Breast epithelium (tissue), 4 donors: ENCODE measurements at regions not wholly inside any gene's neighbourhood (a gene's known extent, or its start where the extent isn't known, plus 50 kb on each side); places are given as distances from the start of the nearest gene placed in this dataset.
"Not testable (repeated sequence)": the region's sequence is repeated elsewhere in the genome, so short reads cannot be mapped to it uniquely, and the experiment has no call there.

Experiments
- DNase-seq, 2 donors: peaks; one replicate each; pipeline ENCODE4 v3.0.0-alpha.2; 2019; ENCODE audit warnings: low spot score in 2 of 2
- H3K27ac ChIP-seq, 2 donors: fragments of 200-600 bp; sonication (generic) in 1 of 2; one replicate each; pipeline ENCODE4 v1.5.1; 2016 to 2019; ENCODE audit warnings: mild to moderate bottlenecking in 1 of 2
- H3K27me3 ChIP-seq, 2 donors: fragments of 200-600 bp; sonication (generic) in 1 of 2; one replicate each; pipeline versions ENCODE4 v1.5.1 to v1.6.0; 2017 to 2019; ENCODE audit warnings: control low read depth in 1 of 2, mild to moderate bottlenecking in 1 of 2
- H3K36me3 ChIP-seq: fragments of 200-600 bp; one replicate; pipeline ENCODE4 v1.5.1; 2019
- H3K4me1 ChIP-seq, 2 donors: fragments of 200-600 bp; sonication (generic); one replicate each; pipeline ENCODE4 v1.5.1; 2016 to 2019; ENCODE audit warnings: control low read depth in 1 of 2
- H3K4me3 ChIP-seq, 3 donors: fragments of 200-600 bp; sonication (generic); 1 replicate in 2 of 3; 2 replicates in 1 of 3; pipeline ENCODE4 v1.5.1; 2016 to 2019; ENCODE audit warnings: mild to moderate bottlenecking in 3 of 3, moderate library complexity in 2 of 3
- H3K9me3 ChIP-seq, 2 donors: fragments of 200-600 bp; sonication (generic) in 1 of 2; one replicate each; pipeline ENCODE4 v1.5.1; 2016 to 2019; ENCODE audit warnings: control low read depth in 1 of 2
- CTCF ChIP-seq, 3 donors: fragments of 450-650 bp; IDR thresholded peaks; one replicate each; pipeline ENCODE4 v1.5.1; 2016 to 2017; ENCODE audit warnings: antibody characterized with exemption in 3 of 3, mild to moderate bottlenecking in 3 of 3, moderate library complexity in 3 of 3
- POLR2A ChIP-seq: fragments of 450-650 bp; IDR thresholded peaks from one replicate; pipeline ENCODE4 v1.6.1; 2016; ENCODE audit warnings: antibody characterized with exemption, mild to moderate bottlenecking, moderate library complexity
- POLR2AphosphoS5 ChIP-seq, 3 donors: sonication (generic); formaldehyde crosslinking; IDR thresholded peaks; one replicate each; pipeline ENCODE4 v1.6.1; 2017; ENCODE audit warnings: antibody characterized with exemption in 3 of 3
- intact Hi-C: fragments of 100-400 bp; cut with DNase I; formaldehyde crosslinking; loops from one replicate; pipeline ENCODE4 v1.15.1; 2023; ENCODE audit warnings: low total_unique reads

GRCh38 chr21:32930673-32931072, 95.1 kb upstream of the OLIG2 start:
- intact Hi-C loops: no loop called here
- H3K27me3 ChIP-seq: no peaks in the 10 kb centered on the region
- TF ChIP-seq POLR2AphosphoS5 (IDR thresholded peaks at IDR 0.05): no peak
- TF ChIP-seq POLR2A: no peak
- TF ChIP-seq CTCF (IDR thresholded peaks at IDR 0.05): no peak
- DNase-seq: no peak
- H3K4me1 ChIP-seq: no peaks in the 10 kb centered on the region
- no peak overlapping the region for H3K4me3 ChIP-seq
- H3K36me3 ChIP-seq: no peaks in the 10 kb centered on the region
- no peak overlapping the region for H3K27ac ChIP-seq
- H3K9me3 ChIP-seq: no peaks in the 10 kb centered on the region

DNA sequence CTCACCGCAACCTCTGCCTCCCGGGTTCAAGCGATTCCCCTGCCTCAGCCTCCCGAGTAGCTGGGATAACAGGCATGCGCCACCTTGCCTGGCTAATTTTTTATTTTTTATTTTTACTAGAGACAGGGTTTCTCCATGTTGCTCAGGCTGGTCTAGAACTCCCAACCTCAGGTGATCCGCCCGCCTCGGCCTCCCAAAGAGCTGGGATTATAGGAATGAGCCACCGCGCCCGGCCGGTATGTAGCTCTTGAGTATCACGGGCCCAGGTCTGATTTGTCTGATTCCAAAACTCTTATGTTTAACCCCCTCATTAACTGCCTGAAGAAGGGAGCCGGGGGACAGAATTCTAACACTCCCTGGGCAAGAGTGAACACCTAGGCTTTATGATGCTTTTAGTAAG, 91.7 kb upstream of the OLIG2 start:
- H3K4me3 ChIP-seq, H3K36me3 ChIP-seq, intact Hi-C loops, H3K9me3 ChIP-seq, H3K27me3 ChIP-seq, DNase-seq, H3K27ac ChIP-seq, H3K4me1 ChIP-seq: not testable (repeated sequence)

GRCh38 chr21:32934829-32935228, 90.9 kb upstream of the OLIG2 start:
- Histone ChIP-seq H3K4me3 (no peak overlapping the region), H3K27ac (no peak overlapping the region), H3K9me3 (no peaks in the 10 kb centered on the region), H3K36me3 (no peaks in the 10 kb centered on the region), H3K27me3 (no peaks in the 10 kb centered on the region), H3K4me1 (no peaks in the 10 kb centered on the region)
- TF ChIP-seq CTCF (IDR thresholded peaks at IDR 0.05) (no peak), POLR2A (no peak), POLR2AphosphoS5 (IDR thresholded peaks at IDR 0.05) (no peak)
- no peak for DNase-seq
- intact Hi-C loops: no loop called here

DNA sequence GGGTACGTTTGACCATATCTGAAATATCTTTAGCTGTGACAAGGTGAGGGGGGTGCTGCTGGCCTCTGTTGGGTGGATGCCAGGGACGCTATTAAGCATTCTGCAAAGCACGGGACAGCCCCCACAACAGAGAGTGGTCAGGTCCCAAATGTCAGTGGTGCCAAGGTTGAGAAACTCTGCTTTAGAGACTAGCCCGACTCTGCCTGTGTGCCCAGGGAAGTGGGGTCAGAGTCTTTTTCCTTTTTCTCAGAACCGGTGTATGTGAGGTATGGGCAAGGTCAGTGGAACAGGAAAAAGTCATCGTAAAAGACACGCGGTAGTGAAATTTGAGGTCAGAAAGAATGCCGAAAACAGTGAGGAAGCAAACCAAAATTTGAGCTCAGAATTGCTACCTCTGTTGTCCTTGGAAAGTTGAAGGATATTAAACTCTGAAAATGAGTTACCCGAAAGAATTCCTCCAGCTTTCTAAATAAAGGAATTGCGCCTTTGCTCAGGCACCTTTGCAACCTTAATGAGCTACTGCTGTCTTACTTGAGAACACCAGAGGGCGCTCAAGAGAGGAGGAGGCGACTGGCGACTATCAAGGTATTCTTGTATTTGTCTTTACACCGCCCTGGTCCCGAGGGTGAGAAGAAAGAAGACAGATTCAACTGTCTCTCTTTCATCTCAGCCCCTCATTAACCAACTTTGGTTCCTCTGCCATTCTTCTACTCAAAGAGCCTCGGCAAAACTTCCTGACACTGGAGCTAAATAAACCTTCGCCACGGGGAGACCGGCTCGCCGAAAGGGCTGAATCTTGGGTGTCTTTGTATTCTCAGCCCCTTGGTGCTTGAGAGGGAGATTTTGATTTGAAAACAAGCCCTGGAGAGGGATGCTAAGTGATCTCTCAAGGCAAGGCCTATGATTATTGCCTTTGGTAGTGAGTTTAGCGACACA, 85.4 kb upstream of the OLIG2 start:
- Histone ChIP-seq H3K27ac (no peak overlapping the region), H3K4me1 (no peaks in the 10 kb centered on the region), H3K9me3 (no peaks in the 10 kb centered on the region), H3K27me3 (no peaks in the 10 kb centered on the region), H3K4me3 (no peak overlapping the region), H3K36me3 (no peaks in the 10 kb centered on the region)
- no peak for DNase-seq
- peak in 2 of 3 donors; percentile 28 to 47 for TF ChIP-seq CTCF (IDR thresholded peaks at IDR 0.05)
- no peak for TF ChIP-seq POLR2AphosphoS5 (IDR thresholded peaks at IDR 0.05)
- intact Hi-C loops: no loop called here

DNA sequence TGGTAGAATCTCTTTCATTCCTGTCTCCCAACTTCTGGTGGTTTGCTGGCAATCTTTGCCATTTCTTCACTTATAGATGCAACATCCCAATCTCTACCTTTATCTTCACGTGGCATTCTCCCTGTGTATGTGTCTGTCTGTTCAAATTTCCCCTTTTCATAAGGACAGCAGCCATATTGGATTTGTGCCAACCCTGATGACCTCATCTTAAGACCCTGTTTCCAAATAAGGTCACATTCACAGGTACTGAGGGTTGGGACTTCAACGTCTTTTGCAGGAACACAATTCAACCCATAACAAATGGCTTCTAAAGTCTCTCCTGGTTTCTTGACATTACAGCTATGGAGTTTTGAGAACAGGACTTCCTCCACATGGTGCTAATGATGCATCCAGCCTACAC, 84.5 kb upstream of the OLIG2 start:
- no peak for DNase-seq
- Histone ChIP-seq H3K27me3 (no peaks in the 10 kb centered on the region), H3K36me3 (no peaks in the 10 kb centered on the region), H3K4me1 (no peaks in the 10 kb centered on the region), H3K9me3 (no peaks in the 10 kb centered on the region), H3K27ac (no peak overlapping the region), H3K4me3 (no peak overlapping the region)
- no peak for TF ChIP-seq POLR2AphosphoS5 (IDR thresholded peaks at IDR 0.05)
- TF ChIP-seq POLR2A: no peak
- TF ChIP-seq CTCF (IDR thresholded peaks at IDR 0.05): no peak
- intact Hi-C loops: no loop called here
